Right atrium auricular region (tissue), 2 donors: ENCODE measurements at regions not wholly inside any gene's neighbourhood (a gene's known extent, or its start where the extent isn't known, plus 50 kb on each side); places are given as distances from the start of the nearest gene placed in this dataset.

ENCODE experiments used
- DNase-seq: peaks from one replicate; pipeline ENCODE4 v3.0.0-alpha.2; 2019; ENCODE audit warnings: low spot score
- H3K27ac ChIP-seq, 2 donors: fragments of 200-600 bp; sonication (generic); 1 replicate in 1 of 2; 2 replicates in 1 of 2; pipeline ENCODE4 v1.5.1; 2016 to 2019
- H3K27me3 ChIP-seq, 2 donors: fragments of 200-600 bp; sonication (generic); one replicate each; pipeline versions ENCODE4 v1.5.1 to v1.6.0; 2017 to 2019
- H3K36me3 ChIP-seq: fragments of 200-600 bp; sonication (generic); one replicate; pipeline ENCODE4 v1.5.1; 2016
- H3K4me1 ChIP-seq, 2 donors: fragments of 200-600 bp; sonication (generic); one replicate each; pipeline versions ENCODE4 v1.5.1 to v1.6.0; 2017 to 2019
- H3K4me3 ChIP-seq, 2 donors: fragments of 200-600 bp; sonication (generic); 1 replicate in 1 of 2; 2 replicates in 1 of 2; pipeline ENCODE4 v1.5.1; 2017 to 2019; ENCODE audit warnings: mild to moderate bottlenecking in 1 of 2, moderate library complexity in 1 of 2
- H3K9me3 ChIP-seq, 2 donors: fragments of 200-600 bp; sonication (generic); one replicate each; pipeline ENCODE4 v1.5.1; 2019
- TF ChIP-seq, protein P1 (sequence below), 2 donors: fragments of 200-600 bp; sonication (generic); IDR thresholded peaks; one replicate each; pipeline ENCODE4 v1.5.1; 2019; ENCODE audit warnings: antibody characterized with exemption in 2 of 2

- Histone ChIP-seq H3K36me3 (no peaks in the 10 kb centered on the region), H3K9me3 (no peaks in the 10 kb centered on the region), H3K4me3 (no peak overlapping the region), H3K27me3 (no peaks in the 10 kb centered on the region), H3K4me1 (no peaks in the 10 kb centered on the region), H3K27ac (no peak overlapping the region)
- TF ChIP-seq, protein P1, sequence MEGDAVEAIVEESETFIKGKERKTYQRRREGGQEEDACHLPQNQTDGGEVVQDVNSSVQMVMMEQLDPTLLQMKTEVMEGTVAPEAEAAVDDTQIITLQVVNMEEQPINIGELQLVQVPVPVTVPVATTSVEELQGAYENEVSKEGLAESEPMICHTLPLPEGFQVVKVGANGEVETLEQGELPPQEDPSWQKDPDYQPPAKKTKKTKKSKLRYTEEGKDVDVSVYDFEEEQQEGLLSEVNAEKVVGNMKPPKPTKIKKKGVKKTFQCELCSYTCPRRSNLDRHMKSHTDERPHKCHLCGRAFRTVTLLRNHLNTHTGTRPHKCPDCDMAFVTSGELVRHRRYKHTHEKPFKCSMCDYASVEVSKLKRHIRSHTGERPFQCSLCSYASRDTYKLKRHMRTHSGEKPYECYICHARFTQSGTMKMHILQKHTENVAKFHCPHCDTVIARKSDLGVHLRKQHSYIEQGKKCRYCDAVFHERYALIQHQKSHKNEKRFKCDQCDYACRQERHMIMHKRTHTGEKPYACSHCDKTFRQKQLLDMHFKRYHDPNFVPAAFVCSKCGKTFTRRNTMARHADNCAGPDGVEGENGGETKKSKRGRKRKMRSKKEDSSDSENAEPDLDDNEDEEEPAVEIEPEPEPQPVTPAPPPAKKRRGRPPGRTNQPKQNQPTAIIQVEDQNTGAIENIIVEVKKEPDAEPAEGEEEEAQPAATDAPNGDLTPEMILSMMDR (IDR thresholded peaks at IDR 0.05): no peak
- DNase-seq: no peak
Observed at GRCh38 chr7:105002-105401, 87.4 kb upstream of the FAM20C start.

- DNase-seq: no peak
- Histone ChIP-seq H3K27ac (no peak overlapping the region), H3K36me3 (no peaks in the 10 kb centered on the region)
Observed at GRCh38 chr7:106356-106755, 86.0 kb upstream of the FAM20C start.

DNA sequence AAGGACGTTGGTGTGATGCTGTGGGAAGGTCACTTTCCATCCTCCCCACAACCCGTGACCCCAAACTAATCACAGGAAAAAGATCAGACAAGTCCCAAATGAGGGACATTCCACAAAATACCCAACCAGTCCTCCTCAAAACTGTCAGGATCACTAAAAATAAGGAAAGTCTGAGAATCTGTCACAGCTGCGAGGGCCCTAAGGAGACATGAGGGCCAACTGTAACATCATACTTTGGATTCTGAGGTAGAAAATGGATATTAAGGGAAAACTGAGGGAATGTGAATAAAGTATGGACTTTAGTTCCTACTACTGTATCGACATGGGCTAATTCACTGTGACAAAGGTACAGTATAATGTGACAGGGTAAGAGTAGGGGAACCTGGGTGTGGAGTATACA is 85.1 kb upstream of the FAM20C start:
- DNase-seq: no peak
- TF ChIP-seq, protein P1 (IDR thresholded peaks at IDR 0.05): no peak

More at GRCh38 chr7:106356-106755, 86.0 kb upstream of the FAM20C start:
- Histone ChIP-seq H3K9me3 (peaks cover 0 to 2% of the 10 kb centered on the region in 2 donors), H3K4me1 (no peaks in the 10 kb centered on the region), H3K27me3 (no peaks in the 10 kb centered on the region), H3K4me3 (no peak overlapping the region)
- TF ChIP-seq, protein P1 (IDR thresholded peaks at IDR 0.05): no peak

DNA sequence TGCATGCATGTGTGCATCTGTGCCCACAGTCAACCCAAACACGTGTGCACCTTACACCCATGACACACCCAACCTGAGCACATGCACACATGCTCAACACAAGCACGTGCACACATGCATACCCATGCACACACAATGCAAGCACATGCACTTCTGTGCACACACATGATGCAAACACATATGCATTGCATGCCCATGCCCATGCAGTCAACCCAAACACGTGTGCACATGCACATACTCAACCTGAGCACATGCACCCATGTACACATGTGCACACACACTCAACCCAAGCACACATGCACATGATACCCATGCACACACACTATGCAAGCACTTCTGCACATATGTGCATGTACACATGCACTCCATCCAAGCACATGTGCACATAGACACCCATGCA is 84.5 kb upstream of the FAM20C start:
- TF ChIP-seq, protein P1 (IDR thresholded peaks at IDR 0.05): no peak
- DNase-seq: no peak

More for the DNA sequence above, 85.1 kb upstream of the FAM20C start:
- Histone ChIP-seq H3K9me3 (peaks cover 0 to 6% of the 10 kb centered on the region in 2 donors), H3K4me1 (no peaks in the 10 kb centered on the region), H3K27me3 (no peaks in the 10 kb centered on the region), H3K4me3 (no peak overlapping the region), H3K36me3 (no peaks in the 10 kb centered on the region), H3K27ac (no peak overlapping the region)

GRCh38 chr7:109094-109493 is 83.3 kb upstream of the FAM20C start:
- DNase-seq: peak; percentile 59

More for the DNA sequence above, 84.5 kb upstream of the FAM20C start:
- H3K4me1 ChIP-seq: no peaks in the 10 kb centered on the region
- H3K36me3 ChIP-seq: no peaks in the 10 kb centered on the region
- H3K9me3 ChIP-seq: peaks cover 0 to 6% of the 10 kb centered on the region in 2 donors
- H3K27me3 ChIP-seq: no peaks in the 10 kb centered on the region
- H3K27ac ChIP-seq: no peak overlapping the region
- H3K4me3 ChIP-seq: no peak overlapping the region

More at GRCh38 chr7:109094-109493, 83.3 kb upstream of the FAM20C start:
- no peaks in the 10 kb centered on the region for H3K27me3 ChIP-seq
- H3K36me3 ChIP-seq: no peaks in the 10 kb centered on the region
- H3K4me3 ChIP-seq: no peak overlapping the region
- TF ChIP-seq, protein P1 (IDR thresholded peaks at IDR 0.05): no peak
- H3K4me1 ChIP-seq: no peaks in the 10 kb centered on the region
- H3K27ac ChIP-seq: no peak overlapping the region
- peaks cover 0 to 11% of the 10 kb centered on the region in 2 donors for H3K9me3 ChIP-seq
